HCT116 (cell line): ENCODE measurements at regions not wholly inside any gene's neighbourhood (a gene's known extent, or its start where the extent isn't known, plus 50 kb on each side); places are given as distances from the start of the nearest gene placed in this dataset.
"Not testable (repeated sequence)": the region's sequence is repeated elsewhere in the genome, so short reads cannot be mapped to it uniquely, and the experiment has no call there.

Experiments used
- ATAC-seq: fragments of 200-7000 bp; cut with Tn5 transposase; 2 replicates; pipeline ENCODE4 v1.9.1; 2020; ENCODE audit warnings: mild to moderate bottlenecking, moderate library complexity
- BruUV-seq: library from RNA; stranded (reverse); fragments of 400-500 nt; replicated peaks from 2 replicates; lab custom pipeline; 2021; lab: Mats Ljungman, UMichigan
- CTCF ChIA-PET: fragments of 300-600 bp; sonication (Branson Sonifier 250); formaldehyde crosslinking; loops from one replicate; lab custom pipeline; 2021; ENCODE audit warnings: antibody characterized with exemption; lab: Charles Lee
- POLR2A ChIA-PET: fragments of 300-600, 350-600 bp; sonication (Branson Sonifier 250); formaldehyde crosslinking; loops from one replicate; lab custom pipeline; 2021; ENCODE audit warnings: antibody characterized with exemption; lab: Charles Lee
- RAD21 ChIA-PET, 2 experiments: fragments of 300-600 bp; sonication (Branson Sonifier 250); formaldehyde crosslinking; loops; one replicate each; lab custom pipeline; 2023; ENCODE audit warnings: low total read pairs in 2 of 2; ENCODE audit not compliant: uncharacterized antibody in 2 of 2, unreplicated experiment in 2 of 2, low non-redundant PET in 1 of 2; lab: Charles Lee
- DNase-seq: peaks from one replicate; pipeline ENCODE4 v3.0.0-alpha.2; 2010; ENCODE audit warnings: low read depth, low spot score
- H2AFZ ChIP-seq: fragments of 200-600 bp; shearing (Covaris generic), sonication (generic); 2 replicates; pipeline ENCODE4 v1.6.1; 2017; ENCODE audit warnings: low read depth, mixed run types, mixed read lengths, antibody characterized with exemption, low read length; ENCODE audit not compliant: poor library complexity, severe bottlenecking
- H3K27ac ChIP-seq: 2 replicates; pipeline ENCODE4 v1.5.1; 2012; ENCODE audit warnings: low read depth, low read length
- H3K27me3 ChIP-seq: fragments of 200-600 bp; sonication (generic); 2 replicates; pipeline ENCODE4 v1.6.1; 2016; ENCODE audit warnings: mixed run types, low read length, mixed read lengths; ENCODE audit not compliant: insufficient read depth
- H3K36me3 ChIP-seq, 2 experiments: fragments of 200-500 bp in 1 of 2; fragments of 200-600 bp in 1 of 2; sonication (Bioruptor generic) in 1 of 2; sonication (generic) in 1 of 2; 2 replicates each; pipeline versions ENCODE4 v1.5.1 to v1.6.1; 2014 to 2016; ENCODE audit warnings: low read length in 2 of 2, inconsistent platforms in 1 of 2, mixed read lengths in 1 of 2, mixed run types in 1 of 2; ENCODE audit not compliant: insufficient read depth in 2 of 2, control insufficient read depth in 1 of 2
- H3K4me1 ChIP-seq, 2 experiments: fragments of 200-600 bp in 1 of 2; sonication (generic) in 1 of 2; 2 replicates each; pipeline versions ENCODE4 v1.5.1 to v1.6.1; 2012 to 2017; ENCODE audit warnings: low read length in 2 of 2, inconsistent platforms in 1 of 2, mild to moderate bottlenecking in 1 of 2, mixed read lengths in 1 of 2, mixed run types in 1 of 2, moderate library complexity in 1 of 2; ENCODE audit not compliant: insufficient read depth in 2 of 2, control insufficient read depth in 1 of 2
- H3K4me2 ChIP-seq: fragments of 200-600 bp; sonication (generic); 2 replicates; pipeline ENCODE4 v1.6.1; 2017; ENCODE audit warnings: mixed run types, low read length, mixed read lengths
- H3K4me3 ChIP-seq, 2 experiments: fragments of 200-600 bp in 1 of 2; sonication (generic) in 1 of 2; replicated peaks in 1 of 2; 2 replicates each; pipeline ENCODE4 v1.5.1; 2011 to 2016; ENCODE audit warnings: low read length in 2 of 2, control low read depth in 1 of 2, low read depth in 1 of 2, mild to moderate bottlenecking in 1 of 2, mixed read lengths in 1 of 2, mixed run types in 1 of 2
- H3K79me2 ChIP-seq: fragments of 200-600 bp; sonication (generic); 2 replicates; pipeline ENCODE4 v1.6.1; 2017; ENCODE audit warnings: mild to moderate bottlenecking, mixed run types, low read length, moderate library complexity, mixed read lengths; ENCODE audit not compliant: insufficient read depth
- H3K9ac ChIP-seq: fragments of 200-600 bp; sonication (generic); 2 replicates; pipeline ENCODE4 v1.6.1; 2016; ENCODE audit warnings: low read length, mixed read lengths
- H3K9me2 ChIP-seq: fragments of 200-600 bp; sonication (generic), shearing (Covaris generic); 2 replicates; pipeline ENCODE4 v1.6.1; 2017; ENCODE audit warnings: mixed run types, mild to moderate bottlenecking, moderate library complexity; ENCODE audit not compliant: insufficient read depth
- H3K9me3 ChIP-seq, 2 experiments: fragments of 200-500 bp in 1 of 2; fragments of 200-600 bp in 1 of 2; sonication (Bioruptor generic) in 1 of 2; sonication (generic) in 1 of 2; 2 replicates each; pipeline ENCODE4 v1.6.1; 2014 to 2017; ENCODE audit warnings: low read length in 2 of 2, mixed read lengths in 2 of 2, inconsistent platforms in 1 of 2, low read depth in 1 of 2, mild to moderate bottlenecking in 1 of 2, mixed run types in 1 of 2, moderate library complexity in 1 of 2; ENCODE audit not compliant: control insufficient read depth in 1 of 2, insufficient read depth in 1 of 2
- H4K20me1 ChIP-seq: fragments of 200-600 bp; sonication (generic), shearing (Covaris generic); 2 replicates; pipeline ENCODE4 v1.6.1; 2017; ENCODE audit warnings: mixed run types, mild to moderate bottlenecking, moderate library complexity; ENCODE audit not compliant: insufficient read depth
- EZH2 ChIP-seq: fragments of 200-600 bp; sonication (generic); IDR thresholded peaks from 2 replicates; pipeline ENCODE4 v1.6.1; 2017; ENCODE audit warnings: antibody characterized with exemption, mixed run types
- POLR2A ChIP-seq: IDR thresholded peaks from 2 replicates; pipeline ENCODE4 v1.7.0; 2011; ENCODE audit warnings: borderline replicate concordance; ENCODE audit not compliant: insufficient read depth, insufficient read length; ENCODE audit errors: extremely low read depth
- POLR2AphosphoS5 ChIP-seq: IDR thresholded peaks from 2 replicates; pipeline ENCODE4 v1.6.1; 2011; ENCODE audit warnings: mild to moderate bottlenecking, low read depth, low read length, moderate library complexity
- SP1 ChIP-seq: IDR thresholded peaks from 2 replicates; pipeline ENCODE4 v1.6.1; 2012; ENCODE audit warnings: low read depth
- YY1 ChIP-seq: IDR thresholded peaks from 2 replicates; pipeline ENCODE4 v1.6.1; 2011; ENCODE audit warnings: low read length, low read depth, moderate library complexity, mild to moderate bottlenecking; ENCODE audit not compliant: insufficient replicate concordance; ENCODE audit errors: extremely low read depth
- ZFX ChIP-seq: fragments of 450-650 bp; IDR thresholded peaks from 2 replicates; pipeline ENCODE4 v1.6.1; 2017
- intact Hi-C: fragments of 100-400 bp; cut with micrococcal nuclease; formaldehyde crosslinking; loops from 2 replicates; pipeline ENCODE4 v1.10.0; 2022
- TF ChIP-seq, protein P1 (sequence below): IDR thresholded peaks from 2 replicates; pipeline ENCODE4 v1.6.1; 2011; ENCODE audit warnings: mild to moderate bottlenecking, low read length, moderate library complexity; ENCODE audit not compliant: insufficient replicate concordance; ENCODE audit errors: extremely low read depth
- TF ChIP-seq, protein P2 (sequence below): IDR thresholded peaks from 2 replicates; pipeline ENCODE4 v1.6.1; 2012; ENCODE audit warnings: low read depth

- no peak overlapping the region for H3K4me2 ChIP-seq
- RAD21 ChIA-PET, result no interaction called here
- H3K4me1 ChIP-seq, result no peaks in the 10 kb centered on the region
- CTCF ChIA-PET, result no interaction called here
- H3K79me2 ChIP-seq, result no peaks in the 10 kb centered on the region
- no peaks in the 10 kb centered on the region for H3K27me3 ChIP-seq
- H3K36me3 ChIP-seq, result no peaks in the 10 kb centered on the region
- POLR2A ChIA-PET, result no interaction called here
- no peaks in the 10 kb centered on the region for H3K9me3 ChIP-seq
- TF ChIP-seq, protein P1, sequence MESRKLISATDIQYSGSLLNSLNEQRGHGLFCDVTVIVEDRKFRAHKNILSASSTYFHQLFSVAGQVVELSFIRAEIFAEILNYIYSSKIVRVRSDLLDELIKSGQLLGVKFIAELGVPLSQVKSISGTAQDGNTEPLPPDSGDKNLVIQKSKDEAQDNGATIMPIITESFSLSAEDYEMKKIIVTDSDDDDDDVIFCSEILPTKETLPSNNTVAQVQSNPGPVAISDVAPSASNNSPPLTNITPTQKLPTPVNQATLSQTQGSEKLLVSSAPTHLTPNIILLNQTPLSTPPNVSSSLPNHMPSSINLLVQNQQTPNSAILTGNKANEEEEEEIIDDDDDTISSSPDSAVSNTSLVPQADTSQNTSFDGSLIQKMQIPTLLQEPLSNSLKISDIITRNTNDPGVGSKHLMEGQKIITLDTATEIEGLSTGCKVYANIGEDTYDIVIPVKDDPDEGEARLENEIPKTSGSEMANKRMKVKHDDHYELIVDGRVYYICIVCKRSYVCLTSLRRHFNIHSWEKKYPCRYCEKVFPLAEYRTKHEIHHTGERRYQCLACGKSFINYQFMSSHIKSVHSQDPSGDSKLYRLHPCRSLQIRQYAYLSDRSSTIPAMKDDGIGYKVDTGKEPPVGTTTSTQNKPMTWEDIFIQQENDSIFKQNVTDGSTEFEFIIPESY, result no peak
- TF ChIP-seq SP1, result no peak
- no peak for TF ChIP-seq EZH2
- TF ChIP-seq POLR2A, result no peak
- TF ChIP-seq ZFX, result no peak
- TF ChIP-seq YY1, result no peak
- no peak for TF ChIP-seq POLR2AphosphoS5
- TF ChIP-seq, protein P2, sequence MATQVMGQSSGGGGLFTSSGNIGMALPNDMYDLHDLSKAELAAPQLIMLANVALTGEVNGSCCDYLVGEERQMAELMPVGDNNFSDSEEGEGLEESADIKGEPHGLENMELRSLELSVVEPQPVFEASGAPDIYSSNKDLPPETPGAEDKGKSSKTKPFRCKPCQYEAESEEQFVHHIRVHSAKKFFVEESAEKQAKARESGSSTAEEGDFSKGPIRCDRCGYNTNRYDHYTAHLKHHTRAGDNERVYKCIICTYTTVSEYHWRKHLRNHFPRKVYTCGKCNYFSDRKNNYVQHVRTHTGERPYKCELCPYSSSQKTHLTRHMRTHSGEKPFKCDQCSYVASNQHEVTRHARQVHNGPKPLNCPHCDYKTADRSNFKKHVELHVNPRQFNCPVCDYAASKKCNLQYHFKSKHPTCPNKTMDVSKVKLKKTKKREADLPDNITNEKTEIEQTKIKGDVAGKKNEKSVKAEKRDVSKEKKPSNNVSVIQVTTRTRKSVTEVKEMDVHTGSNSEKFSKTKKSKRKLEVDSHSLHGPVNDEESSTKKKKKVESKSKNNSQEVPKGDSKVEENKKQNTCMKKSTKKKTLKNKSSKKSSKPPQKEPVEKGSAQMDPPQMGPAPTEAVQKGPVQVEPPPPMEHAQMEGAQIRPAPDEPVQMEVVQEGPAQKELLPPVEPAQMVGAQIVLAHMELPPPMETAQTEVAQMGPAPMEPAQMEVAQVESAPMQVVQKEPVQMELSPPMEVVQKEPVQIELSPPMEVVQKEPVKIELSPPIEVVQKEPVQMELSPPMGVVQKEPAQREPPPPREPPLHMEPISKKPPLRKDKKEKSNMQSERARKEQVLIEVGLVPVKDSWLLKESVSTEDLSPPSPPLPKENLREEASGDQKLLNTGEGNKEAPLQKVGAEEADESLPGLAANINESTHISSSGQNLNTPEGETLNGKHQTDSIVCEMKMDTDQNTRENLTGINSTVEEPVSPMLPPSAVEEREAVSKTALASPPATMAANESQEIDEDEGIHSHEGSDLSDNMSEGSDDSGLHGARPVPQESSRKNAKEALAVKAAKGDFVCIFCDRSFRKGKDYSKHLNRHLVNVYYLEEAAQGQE, result no peak
- no TSS peak for BruUV-seq
- intact Hi-C loops, result no loop called here
- no peak overlapping the region for H3K4me3 ChIP-seq
- H4K20me1 ChIP-seq, result no peaks in the 10 kb centered on the region
- H3K27ac ChIP-seq, result no peak overlapping the region
- no peak overlapping the region for H3K9ac ChIP-seq
- no peak for ATAC-seq
- DNase-seq, result no peak
- no peak overlapping the region for H2AFZ ChIP-seq
- H3K9me2 ChIP-seq, result no peaks in the 10 kb centered on the region
Measured at GRCh38 chr14:105641075-105641937, 114.9 kb downstream of the TMEM121 start.

- H3K4me2 ChIP-seq, H3K27ac ChIP-seq, RAD21 ChIA-PET, H3K27me3 ChIP-seq, BruUV-seq, ATAC-seq, CTCF ChIA-PET, intact Hi-C loops, H3K79me2 ChIP-seq, H3K9ac ChIP-seq, H3K9me2 ChIP-seq, H3K4me3 ChIP-seq, H3K36me3 ChIP-seq, H3K9me3 ChIP-seq, H3K4me1 ChIP-seq, DNase-seq, POLR2A ChIA-PET, H4K20me1 ChIP-seq, H2AFZ ChIP-seq: not testable (repeated sequence)
Measured at GRCh38 chr14:105641951-105642350, 115.6 kb downstream of the TMEM121 start.
